H1 (cell line): ENCODE measurements at regions not wholly inside any gene's neighbourhood (a gene's known extent, or its start where the extent isn't known, plus 50 kb on each side); places are given as distances from the start of the nearest gene placed in this dataset.
A peak's percentile ranks its signal among the peaks of the same experiment; 100 is the strongest.

Source experiments
- CTCF ChIA-PET: fragments of 300-600 bp; sonication (Branson Sonifier 250); formaldehyde crosslinking; loops from one replicate; lab custom pipeline; 2021; ENCODE audit not compliant: partially characterized antibody; lab: Charles Lee
- POLR2A ChIA-PET: fragments of 300-600 bp; sonication (Branson Sonifier 250); formaldehyde crosslinking; loops from one replicate; lab custom pipeline; 2021; ENCODE audit warnings: inconsistent platforms; ENCODE audit not compliant: partially characterized antibody; lab: Charles Lee
- DNase-seq, 2 experiments: peaks; one replicate each; pipeline versions ENCODE4 v3.0.0 to v3.0.0-alpha.2; 2010 to 2022; ENCODE audit warnings: low spot score in 2 of 2, low read depth in 1 of 2, mixed read lengths in 1 of 2
- FAIRE-seq: peaks from 2 replicates; lab custom pipeline; 2011; peaks lifted over from hg19 to GRCh38; lab: Jason Lieb, UNC
- H2AFZ ChIP-seq: 2 replicates; pipeline ENCODE4 v1.8.1; 2012; ENCODE audit warnings: low read length, inconsistent platforms
- H2AK5ac ChIP-seq: 2 replicates; pipeline ENCODE4 v1.6.1; 2013; ENCODE audit warnings: low read depth, low read length
- H2BK120ac ChIP-seq: replicated peaks from 2 replicates; pipeline ENCODE3; 2013; ENCODE audit warnings: low read depth, low read length, inconsistent platforms
- H2BK12ac ChIP-seq: 2 replicates; pipeline ENCODE4 v1.6.1; 2013; ENCODE audit warnings: low read depth, low read length
- H2BK15ac ChIP-seq: 2 replicates; pipeline ENCODE4 v1.6.1; 2013; ENCODE audit warnings: low read length
- H2BK20ac ChIP-seq: 2 replicates; pipeline ENCODE4 v1.6.1; 2013; ENCODE audit warnings: low read length
- H2BK5ac ChIP-seq: 2 replicates; pipeline ENCODE4 v1.6.1; 2013; ENCODE audit warnings: low read depth, low read length
- H3K14ac ChIP-seq: 2 replicates; pipeline ENCODE4 v1.6.1; 2013; ENCODE audit warnings: inconsistent platforms; ENCODE audit not compliant: insufficient read length
- H3K18ac ChIP-seq: 2 replicates; pipeline ENCODE4 v1.6.1; 2013; ENCODE audit warnings: low read length; ENCODE audit errors: extremely low read depth
- H3K23ac ChIP-seq: 2 replicates; pipeline ENCODE4 v1.6.1; 2013; ENCODE audit warnings: inconsistent platforms; ENCODE audit not compliant: insufficient read length
- H3K23me2 ChIP-seq: 2 replicates; pipeline ENCODE4 v1.6.1; 2013; ENCODE audit warnings: low read depth, low read length
- H3K27ac ChIP-seq: 2 replicates; pipeline ENCODE4 v1.6.1; 2011; ENCODE audit warnings: low read depth, low read length, inconsistent platforms
- H3K27me3 ChIP-seq, 4 experiments: replicated peaks in 1 of 4; 1 replicate in 1 of 4; 2 replicates in 3 of 4; pipeline versions ENCODE4 v1.6.1 to v1.8.1; 2011 to 2013; ENCODE audit warnings: low read length in 3 of 4, mild to moderate bottlenecking in 3 of 4, inconsistent platforms in 2 of 4, mixed read lengths in 2 of 4, moderate library complexity in 1 of 4; ENCODE audit not compliant: control insufficient read depth in 3 of 4, insufficient read depth in 3 of 4; ENCODE audit errors: extremely low read depth in 1 of 4
- H3K36me3 ChIP-seq, 4 experiments: 2 replicates each; pipeline versions ENCODE4 v1.6.1 to v1.8.1; 2011 to 2013; ENCODE audit warnings: mild to moderate bottlenecking in 4 of 4, low read length in 3 of 4, moderate library complexity in 2 of 4, control low read depth in 1 of 4, inconsistent platforms in 1 of 4; ENCODE audit not compliant: insufficient read depth in 4 of 4, control insufficient read depth in 2 of 4
- H3K4ac ChIP-seq: replicated peaks from 2 replicates; pipeline ENCODE3; 2013; ENCODE audit warnings: low read length, low read depth, mixed read lengths, inconsistent platforms; ENCODE audit not compliant: insufficient read length
- H3K4me1 ChIP-seq, 4 experiments: replicated peaks in 1 of 4; 1 replicate in 1 of 4; 2 replicates in 3 of 4; pipeline versions ENCODE4 v1.6.1 to v1.8.1; 2011 to 2013; ENCODE audit warnings: low read length in 3 of 4, inconsistent platforms in 2 of 4, mixed read lengths in 1 of 4; ENCODE audit not compliant: insufficient read depth in 4 of 4, control insufficient read depth in 3 of 4
- H3K4me2 ChIP-seq, 2 experiments: 2 replicates each; pipeline versions ENCODE4 v1.6.1 to v1.8.1; 2011 to 2013; ENCODE audit warnings: low read depth in 2 of 2, low read length in 2 of 2, control low read depth in 1 of 2, inconsistent platforms in 1 of 2, mild to moderate bottlenecking in 1 of 2; ENCODE audit not compliant: insufficient read depth in 1 of 2
- H3K4me3 ChIP-seq, 4 experiments: fragments of 200-600, 300-600 bp in 1 of 4; sonication (generic), shearing (Covaris generic), sonication (Bioruptor Twin) in 1 of 4; 2 replicates each; pipeline versions ENCODE4 v1.5.1 to v1.8.1; 2011 to 2016; ENCODE audit warnings: low read length in 4 of 4, low read depth in 3 of 4, control low read depth in 2 of 4, inconsistent platforms in 2 of 4, mild to moderate bottlenecking in 2 of 4, mixed read lengths in 1 of 4, moderate library complexity in 1 of 4; ENCODE audit not compliant: insufficient read depth in 2 of 4; ENCODE audit errors: extremely low read depth in 1 of 4
- H3K56ac ChIP-seq: replicated peaks from 2 replicates; pipeline ENCODE3; 2013; ENCODE audit warnings: low read depth, mild to moderate bottlenecking, mixed read lengths, low read length, inconsistent platforms; ENCODE audit not compliant: insufficient read length
- H3K79me1 ChIP-seq: 2 replicates; pipeline ENCODE4 v1.6.1; 2013; ENCODE audit warnings: low read depth, low read length, control low read depth
- H3K79me2 ChIP-seq, 2 experiments: 2 replicates each; pipeline versions ENCODE4 v1.6.1 to v1.8.1; 2012 to 2013; ENCODE audit warnings: low read length in 2 of 2, mild to moderate bottlenecking in 2 of 2, inconsistent platforms in 1 of 2; ENCODE audit not compliant: insufficient read depth in 2 of 2, control insufficient read depth in 1 of 2
- H3K9ac ChIP-seq, 4 experiments: replicated peaks in 1 of 4; 1 replicate in 1 of 4; 2 replicates in 3 of 4; pipeline versions ENCODE4 v1.6.1 to v1.8.1; 2011 to 2013; ENCODE audit warnings: low read depth in 3 of 4, low read length in 3 of 4, control low read depth in 2 of 4, mild to moderate bottlenecking in 2 of 4, moderate library complexity in 2 of 4, inconsistent platforms in 1 of 4; ENCODE audit errors: extremely low read depth in 1 of 4
- H3K9me3 ChIP-seq, 2 experiments: 2 replicates each; pipeline versions ENCODE4 v1.6.1 to v1.8.1; 2012 to 2013; ENCODE audit warnings: mild to moderate bottlenecking in 2 of 2, moderate library complexity in 2 of 2, control low read depth in 1 of 2, inconsistent platforms in 1 of 2, low read depth in 1 of 2, low read length in 1 of 2, mixed read lengths in 1 of 2; ENCODE audit not compliant: insufficient read depth in 2 of 2
- H4K20me1 ChIP-seq, 2 experiments: replicated peaks in 1 of 2; 2 replicates each; pipeline versions ENCODE3 to v1.8.1; 2011 to 2013; ENCODE audit warnings: inconsistent platforms in 2 of 2, low read length in 2 of 2, mild to moderate bottlenecking in 1 of 2; ENCODE audit not compliant: insufficient read depth in 2 of 2, control insufficient read depth in 1 of 2
- H4K5ac ChIP-seq: 2 replicates; pipeline ENCODE4 v1.6.1; 2013; ENCODE audit warnings: low read length, low read depth, mixed read lengths, inconsistent platforms; ENCODE audit not compliant: insufficient read length
- H4K8ac ChIP-seq: 2 replicates; pipeline ENCODE4 v1.8.0; 2013; ENCODE audit warnings: mild to moderate bottlenecking, moderate library complexity, low read length, inconsistent platforms; ENCODE audit not compliant: insufficient read depth; ENCODE audit errors: extremely low read depth
- H4K91ac ChIP-seq: replicated peaks from 2 replicates; pipeline ENCODE3; 2013; ENCODE audit warnings: low read length, mixed read lengths, inconsistent platforms; ENCODE audit not compliant: insufficient read length
- BACH1 ChIP-seq: IDR thresholded peaks from 2 replicates; pipeline ENCODE4 v1.6.1; 2012; ENCODE audit warnings: low read length, improper control_type of control experiment
- CBX8 ChIP-seq: fragments of 300-800, 300-1000 bp; sonication (generic); IDR thresholded peaks from 2 replicates; pipeline ENCODE4 v1.7.1; 2016; ENCODE audit warnings: low read depth, low read length, borderline replicate concordance
- EGR1 ChIP-seq: IDR thresholded peaks from 2 replicates; pipeline ENCODE4 v1.6.1; 2011; ENCODE audit warnings: low read depth, low read length, borderline replicate concordance
- GABPA ChIP-seq: IDR thresholded peaks from 2 replicates; pipeline ENCODE4 v1.6.1; 2011; ENCODE audit warnings: mild to moderate bottlenecking, low read length, moderate library complexity, borderline replicate concordance; ENCODE audit not compliant: insufficient read depth
- HDAC6 ChIP-seq: IDR thresholded peaks from one replicate; pipeline ENCODE4 v1.7.1; 2012; ENCODE audit warnings: low read depth, mild to moderate bottlenecking, inconsistent platforms, low read length, moderate library complexity
- NRF1 ChIP-seq: IDR thresholded peaks from 2 replicates; pipeline ENCODE4 v1.6.1; 2011; ENCODE audit warnings: mild to moderate bottlenecking, low read depth, low read length, improper control_type of control experiment
- RXRA ChIP-seq: IDR thresholded peaks from 2 replicates; pipeline ENCODE4 v1.6.1; 2011; ENCODE audit warnings: low read depth, mild to moderate bottlenecking, low read length, moderate library complexity; ENCODE audit not compliant: insufficient read depth
- SP2 ChIP-seq: IDR thresholded peaks from 2 replicates; pipeline ENCODE4 v1.6.1; 2012; ENCODE audit warnings: mild to moderate bottlenecking, low read length, inconsistent platforms
- SUZ12 ChIP-seq: fragments of 200-600 bp; sonication (generic); IDR thresholded peaks from 2 replicates; pipeline ENCODE4 v1.6.1; 2012; ENCODE audit warnings: mild to moderate bottlenecking, inconsistent platforms, low read length, moderate library complexity, mixed read lengths
- TEAD4 ChIP-seq: IDR thresholded peaks from 2 replicates; pipeline ENCODE4 v1.6.1; 2012; ENCODE audit warnings: low read depth, low read length, inconsistent platforms, mixed read lengths
- WGBS, 2 experiments: shearing (Covaris generic) in 1 of 2; methylation state at CpG; one replicate each; pipeline versions ENCODE4 v1.1.6 to v1.1.7; 2013 to 2015; ENCODE audit warnings: low lambda C conversion rate in 2 of 2, mixed read lengths in 2 of 2, inconsistent platforms in 1 of 2, low coverage in 1 of 2, missing lambda C conversion rate in 1 of 2; ENCODE audit not compliant: insufficient replicate concordance in 2 of 2, insufficient coverage in 1 of 2, insufficient read length in 1 of 2; ENCODE audit errors: extremely low coverage in 1 of 2, missing lambda C conversion rate in 1 of 2; 5-methylcytosine and 5-hydroxymethylcytosine counted together

DNA sequence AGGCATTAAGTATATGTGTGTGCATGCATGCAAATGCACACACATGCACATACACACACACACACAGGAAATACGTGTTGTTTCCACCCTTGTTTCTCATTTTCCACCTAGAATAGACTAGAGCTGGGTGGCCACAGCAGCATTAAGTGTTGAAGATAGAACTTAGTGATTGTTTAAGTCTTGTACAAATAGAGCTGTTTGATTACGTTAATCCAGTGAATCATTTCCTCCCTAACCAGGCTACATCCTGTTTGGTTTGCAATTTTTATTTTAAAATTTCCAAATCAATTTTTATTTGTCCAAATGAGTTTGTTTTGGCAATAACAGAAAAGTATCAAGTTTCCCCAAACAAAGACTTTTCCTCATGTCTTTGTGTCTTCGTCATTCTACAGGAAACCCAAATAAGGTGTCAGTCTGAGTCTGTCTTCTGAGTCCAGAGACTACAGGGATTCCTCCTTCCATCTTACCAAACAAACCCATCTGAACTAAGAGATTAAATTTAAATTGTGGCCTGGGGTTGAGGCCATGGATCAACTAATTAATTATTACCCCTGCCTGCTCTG, 74.6 kb upstream of the GALNT5 start:
- Histone ChIP-seq H4K91ac (no peak overlapping the region), H3K9ac (no peak overlapping the region), H3K27ac (no peak overlapping the region), H2BK20ac (0 out of 2 replicates have a peak overlapping the region, but pooled peaks have one; percentile 67), H3K9me3 (no peaks in the 10 kb centered on the region), H2BK5ac (no peak overlapping the region), H2AFZ (no peak overlapping the region; the same call in 1 of the 2 replicates), H4K5ac (no peak overlapping the region), H4K8ac (no peak overlapping the region), H3K36me3 (no peaks in the 10 kb centered on the region), H3K18ac (no peak overlapping the region), H3K23ac (no peak overlapping the region), H3K79me1 (no peaks in the 10 kb centered on the region), H3K56ac (no peak overlapping the region), H3K14ac (no peak overlapping the region), H2BK120ac (no peak overlapping the region), H3K4me3 (no peak overlapping the region), H2BK12ac (no peak overlapping the region), H3K23me2 (no peaks in the 10 kb centered on the region), H4K20me1 (no peaks in the 10 kb centered on the region), H2AK5ac (no peak overlapping the region; the same call in 1 of the 2 replicates), H3K27me3 (no peaks in the 10 kb centered on the region), H3K4me2 (no peak overlapping the region), H3K4ac (no peak overlapping the region), H3K79me2 (no peaks in the 10 kb centered on the region), H2BK15ac (no peak overlapping the region), H3K4me1 (no peaks in the 10 kb centered on the region)
- DNase-seq, result no peak
- POLR2A ChIA-PET, result no interaction called here
- TF ChIP-seq GABPA (no peak), BACH1 (no peak), SP2 (no peak), CBX8 (no peak), TEAD4 (no peak), NRF1 (no peak), RXRA (no peak), HDAC6 (no peak), SUZ12 (no peak), EGR1 (no peak)
- no peak for FAIRE-seq
- CTCF ChIA-PET, result interaction anchor here (0.6 to 5.4 kb wide), 11 partner anchors 8 to 1803 kb away, joined by 3 to 20 read pairs (median 3); no protein-coding TSS in a partner anchor
- 86% methylated on average over 3 of the region's 3 CpGs; no CpG with 5 or more reads in 1 of the 2 experiments for WGBS, 2 experiments
